WI38 (cell line): ENCODE measurements at regions not wholly inside any gene's neighbourhood (a gene's known extent, or its start where the extent isn't known, plus 50 kb on each side); places are given as distances from the start of the nearest gene placed in this dataset.

Source experiments
- H3K4me3 ChIP-seq: 2 replicates; pipeline ENCODE4 v1.5.1; 2011; ENCODE audit warnings: low read depth, mild to moderate bottlenecking, control low read depth, low read length
- TF ChIP-seq, protein P1 (sequence below): IDR thresholded peaks from 2 replicates; pipeline ENCODE4 v1.5.1; 2012; ENCODE audit warnings: low read depth, mild to moderate bottlenecking, control low read depth, low read length

DNA sequence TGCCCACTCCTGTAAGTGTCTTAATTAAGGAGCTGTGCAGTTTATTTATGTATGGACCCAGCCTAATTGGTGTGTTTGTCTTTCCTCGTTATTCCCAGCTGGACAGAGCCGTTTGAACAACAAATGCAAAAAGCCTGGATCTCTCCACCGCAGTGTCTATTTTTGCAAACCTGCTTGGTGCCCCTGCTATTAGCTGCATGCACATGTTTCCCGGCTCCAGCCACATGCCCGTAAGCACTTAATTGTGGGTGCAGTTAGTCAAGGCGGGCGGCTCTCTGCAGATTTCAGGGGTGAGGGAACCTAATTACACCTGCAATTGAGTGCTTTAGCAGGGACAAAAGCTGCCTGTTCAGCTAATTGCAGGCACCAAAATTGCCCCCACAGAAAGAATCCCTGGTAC lies 74.0 kb upstream of the GSE1 start:
- TF ChIP-seq, protein P1, sequence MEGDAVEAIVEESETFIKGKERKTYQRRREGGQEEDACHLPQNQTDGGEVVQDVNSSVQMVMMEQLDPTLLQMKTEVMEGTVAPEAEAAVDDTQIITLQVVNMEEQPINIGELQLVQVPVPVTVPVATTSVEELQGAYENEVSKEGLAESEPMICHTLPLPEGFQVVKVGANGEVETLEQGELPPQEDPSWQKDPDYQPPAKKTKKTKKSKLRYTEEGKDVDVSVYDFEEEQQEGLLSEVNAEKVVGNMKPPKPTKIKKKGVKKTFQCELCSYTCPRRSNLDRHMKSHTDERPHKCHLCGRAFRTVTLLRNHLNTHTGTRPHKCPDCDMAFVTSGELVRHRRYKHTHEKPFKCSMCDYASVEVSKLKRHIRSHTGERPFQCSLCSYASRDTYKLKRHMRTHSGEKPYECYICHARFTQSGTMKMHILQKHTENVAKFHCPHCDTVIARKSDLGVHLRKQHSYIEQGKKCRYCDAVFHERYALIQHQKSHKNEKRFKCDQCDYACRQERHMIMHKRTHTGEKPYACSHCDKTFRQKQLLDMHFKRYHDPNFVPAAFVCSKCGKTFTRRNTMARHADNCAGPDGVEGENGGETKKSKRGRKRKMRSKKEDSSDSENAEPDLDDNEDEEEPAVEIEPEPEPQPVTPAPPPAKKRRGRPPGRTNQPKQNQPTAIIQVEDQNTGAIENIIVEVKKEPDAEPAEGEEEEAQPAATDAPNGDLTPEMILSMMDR = no peak

DNA sequence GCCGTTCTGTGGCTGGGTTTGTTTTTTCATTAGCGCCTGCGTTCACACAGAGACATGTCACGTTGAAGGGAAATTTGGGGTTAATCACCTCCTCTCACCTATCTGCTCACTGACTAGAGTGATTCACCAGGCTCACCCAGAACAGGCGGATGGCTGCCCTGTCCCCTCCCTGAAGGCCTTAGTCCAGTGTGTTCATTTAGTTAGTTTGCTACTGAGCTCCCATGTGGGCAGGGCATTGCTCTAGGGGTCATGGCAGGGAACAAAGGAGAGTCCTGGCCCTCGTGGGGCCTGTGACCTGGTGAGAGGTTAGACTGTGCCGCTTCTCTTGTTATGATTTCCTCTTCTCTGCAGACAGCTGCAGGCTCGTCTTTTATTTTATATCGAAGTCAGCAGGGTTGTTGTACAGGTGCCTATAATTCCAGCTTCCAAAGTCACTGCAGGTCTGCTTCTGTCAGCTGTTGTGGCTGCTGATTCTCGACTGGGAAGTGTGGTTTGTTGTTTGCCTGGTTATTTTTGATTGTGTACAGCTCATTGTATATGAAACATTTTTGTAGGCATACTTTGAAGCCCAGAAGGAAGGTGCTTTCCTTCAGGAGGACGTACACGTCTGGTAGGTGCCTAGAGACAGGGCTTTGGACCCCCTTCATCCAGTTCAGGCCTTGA lies 73.4 kb upstream of the GSE1 start:
- TF ChIP-seq, protein P1 = no peak
- H3K4me3 ChIP-seq = no peak overlapping the region

More for the DNA sequence above, 74.0 kb upstream of the GSE1 start:
- no peak overlapping the region for H3K4me3 ChIP-seq

DNA sequence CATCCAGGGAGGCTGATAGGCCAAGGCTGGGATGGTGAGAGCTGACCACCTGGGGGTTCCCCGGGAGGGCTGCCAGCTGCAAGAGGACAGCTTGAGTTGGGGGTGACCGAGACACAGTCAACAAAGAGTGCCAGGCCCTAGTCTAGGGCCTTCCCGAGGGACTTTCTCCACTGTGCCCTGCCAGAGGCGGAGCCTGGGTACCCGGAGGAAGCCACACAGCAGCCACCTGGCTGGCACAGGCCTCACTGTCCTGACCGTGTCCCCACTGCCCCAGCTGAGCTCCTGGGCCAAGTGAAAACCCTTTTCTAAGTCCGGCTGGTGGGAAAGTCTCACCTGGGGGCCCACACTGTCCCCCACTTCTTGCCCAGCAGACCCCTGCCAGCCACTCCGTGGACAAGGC lies 71.9 kb upstream of the GSE1 start:
- TF ChIP-seq, protein P1 = no peak
- no peak overlapping the region for H3K4me3 ChIP-seq

DNA sequence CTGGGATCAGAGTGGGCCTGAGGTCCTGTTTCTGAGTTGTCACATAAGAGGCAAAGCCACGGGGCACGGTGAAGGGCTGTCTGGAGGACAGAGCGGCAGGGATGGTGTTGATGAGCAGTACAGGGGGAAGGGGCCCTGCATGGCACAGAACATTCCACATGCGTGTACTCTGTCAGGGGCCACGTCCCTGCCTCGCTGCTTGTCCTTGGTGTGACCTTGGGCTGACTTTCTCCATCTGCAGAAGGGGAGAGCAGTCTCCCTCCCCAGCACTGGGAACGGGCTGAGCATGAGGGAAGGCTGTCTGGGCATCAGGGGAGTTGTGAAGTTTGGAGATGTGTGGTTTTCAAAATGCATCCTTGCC lies 71.5 kb upstream of the GSE1 start:
- no peak overlapping the region for H3K4me3 ChIP-seq
- TF ChIP-seq, protein P1 = no peak

DNA sequence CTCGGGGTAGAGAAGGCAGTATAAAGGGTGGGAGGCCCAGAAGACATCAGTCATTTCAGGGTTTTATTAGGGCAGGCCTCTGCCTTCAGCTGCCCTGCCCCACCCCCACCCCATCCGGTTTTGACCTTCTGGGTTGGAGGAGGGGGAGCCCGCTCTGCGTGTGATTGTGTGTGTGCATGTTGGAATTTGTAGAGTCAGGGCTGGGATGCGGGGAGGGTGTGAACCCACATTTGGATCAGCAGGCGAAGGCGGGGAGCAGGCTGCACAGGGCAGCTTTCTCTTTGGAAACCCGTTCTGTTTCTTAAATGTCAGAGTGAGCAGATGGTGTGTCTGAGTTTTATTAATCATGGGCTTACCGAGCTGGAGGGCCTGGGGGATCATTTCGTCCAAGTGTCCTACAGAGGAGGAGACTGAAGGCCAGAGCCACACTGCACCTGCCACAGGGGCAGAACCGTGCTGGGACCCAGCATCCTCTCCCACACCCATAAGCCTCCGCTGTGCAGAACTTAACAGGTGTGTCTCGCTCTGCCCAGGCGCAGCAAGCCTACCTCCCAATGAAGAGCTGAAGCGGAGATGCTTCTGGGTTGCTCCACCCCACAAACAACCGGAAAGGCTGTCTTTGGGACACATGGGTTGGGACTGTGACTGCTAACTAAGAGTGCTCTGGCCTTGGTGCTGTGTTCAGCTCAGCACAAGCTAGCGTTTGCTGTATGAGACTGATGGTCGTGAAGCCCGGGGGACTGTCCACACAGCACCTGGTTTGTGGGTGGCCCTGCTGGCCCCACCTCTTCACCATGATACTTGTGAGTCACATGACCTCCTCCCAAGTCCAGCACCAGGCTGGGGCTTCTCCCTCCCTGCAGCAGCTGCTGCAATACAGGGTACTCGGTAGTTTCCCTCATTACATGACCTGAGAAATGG lies 70.9 kb upstream of the GSE1 start:
- no peak overlapping the region for H3K4me3 ChIP-seq
- TF ChIP-seq, protein P1 = no peak

DNA sequence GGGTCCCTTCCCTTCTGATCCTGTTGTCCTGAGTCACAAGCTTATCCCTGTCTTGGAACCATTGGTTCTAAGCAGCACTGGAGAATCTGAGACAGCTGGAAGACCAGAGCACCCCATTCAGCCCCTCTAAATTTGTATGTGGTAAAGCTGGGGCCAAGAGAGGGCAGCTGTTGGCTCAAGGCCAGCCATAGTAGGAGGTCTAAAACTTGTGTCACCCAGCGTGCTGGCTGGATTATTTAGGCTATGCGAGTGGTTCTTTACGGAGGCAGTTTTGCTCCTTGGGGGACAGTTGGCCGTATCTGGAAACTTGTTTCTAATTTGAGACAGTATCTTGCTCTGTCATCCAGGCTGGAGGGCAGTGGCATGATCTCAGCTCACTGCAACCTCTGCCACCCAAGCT lies 69.6 kb upstream of the GSE1 start:
- TF ChIP-seq, protein P1 = no peak
- H3K4me3 ChIP-seq = no peak overlapping the region

DNA sequence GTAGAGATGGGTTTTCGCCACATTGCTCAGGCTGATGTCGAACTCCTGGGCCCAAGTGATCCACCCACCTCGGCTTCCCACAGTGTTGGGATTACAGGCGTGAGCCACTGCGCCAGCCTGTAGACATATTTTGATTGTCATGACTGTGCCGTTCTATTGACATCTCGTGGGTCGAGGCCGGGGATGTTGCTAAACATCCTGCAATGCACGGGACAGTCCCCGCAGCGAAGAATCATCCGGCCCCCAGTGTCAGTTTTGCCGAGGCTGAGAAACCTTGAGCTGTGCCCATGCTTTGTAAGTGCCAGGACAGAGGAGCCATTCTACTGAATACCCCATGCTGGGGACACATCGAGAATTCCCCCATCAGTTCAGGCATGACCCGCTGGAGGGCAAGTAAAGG lies 69.1 kb upstream of the GSE1 start:
- H3K4me3 ChIP-seq = no peak overlapping the region
- TF ChIP-seq, protein P1 = no peak
